Type B pancreatic cell (in vitro differentiated cells): ENCODE measurements at regions not wholly inside any gene's neighbourhood (a gene's known extent, or its start where the extent isn't known, plus 50 kb on each side); places are given as distances from the start of the nearest gene placed in this dataset.

Source experiments
- DNase-seq: peaks from one replicate; pipeline ENCODE4 v3.0.0; 2021; ENCODE audit warnings: mixed read lengths; ENCODE audit not compliant: unreplicated experiment; ENCODE audit errors: extremely low spot score
- H3K27ac Mint-ChIP-seq: 2 replicates; pipeline ENCODE4 v1.8.0; 2021; ENCODE audit warnings: mild to moderate bottlenecking, mixed read lengths
- H3K27me3 Mint-ChIP-seq: 2 replicates; pipeline ENCODE4 v1.8.0; 2021; ENCODE audit warnings: mixed read lengths
- H3K36me3 Mint-ChIP-seq: 2 replicates; pipeline ENCODE4 v1.8.0; 2021; ENCODE audit warnings: mixed read lengths
- H3K4me1 Mint-ChIP-seq: one replicate; pipeline ENCODE4 v1.8.0; 2021; ENCODE audit warnings: mixed read lengths; ENCODE audit not compliant: unreplicated experiment
- H3K4me3 Mint-ChIP-seq: 2 replicates; pipeline ENCODE4 v1.8.0; 2021; ENCODE audit warnings: mild to moderate bottlenecking, mixed read lengths
- H3K9me3 Mint-ChIP-seq: 2 replicates; pipeline ENCODE4 v1.8.0; 2021; ENCODE audit warnings: mixed read lengths
- TF ChIP-seq, protein P1 (sequence below): fragments of 200-600 bp; sonication (generic); conservative IDR thresholded peaks from 2 replicates; pipeline ENCODE4 v1.5.0; 2021; ENCODE audit warnings: antibody characterized with exemption, mild to moderate bottlenecking

DNA sequence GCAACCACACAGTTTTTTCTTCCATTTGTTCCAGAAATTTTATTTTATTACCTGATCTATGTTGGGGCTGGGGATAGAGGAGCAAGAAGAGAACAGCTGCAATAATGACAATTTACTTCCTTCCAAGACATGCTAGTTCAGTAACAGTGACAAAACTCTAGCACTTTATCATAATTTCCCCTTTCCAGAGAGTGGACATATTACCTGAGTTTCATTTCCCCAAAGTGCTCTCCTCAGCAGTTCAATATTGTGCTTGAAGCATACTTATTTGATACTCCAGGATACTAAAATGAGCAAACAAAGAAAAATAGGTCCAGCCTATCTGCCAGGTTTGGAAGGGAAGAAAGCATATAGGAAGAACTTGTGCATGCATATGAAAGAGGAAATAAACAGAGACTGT lies 157.7 kb downstream of the ID4 start:
- Mint-ChIP-seq H3K4me1 (no peaks in the 10 kb centered on the region), H3K9me3 (peaks cover 5% of the 10 kb centered on the region), H3K27ac (no peak overlapping the region), H3K27me3 (peaks cover 23% of the 10 kb centered on the region), H3K36me3 (peaks cover 3% of the 10 kb centered on the region), H3K4me3 (no peak overlapping the region)
- TF ChIP-seq, protein P1, sequence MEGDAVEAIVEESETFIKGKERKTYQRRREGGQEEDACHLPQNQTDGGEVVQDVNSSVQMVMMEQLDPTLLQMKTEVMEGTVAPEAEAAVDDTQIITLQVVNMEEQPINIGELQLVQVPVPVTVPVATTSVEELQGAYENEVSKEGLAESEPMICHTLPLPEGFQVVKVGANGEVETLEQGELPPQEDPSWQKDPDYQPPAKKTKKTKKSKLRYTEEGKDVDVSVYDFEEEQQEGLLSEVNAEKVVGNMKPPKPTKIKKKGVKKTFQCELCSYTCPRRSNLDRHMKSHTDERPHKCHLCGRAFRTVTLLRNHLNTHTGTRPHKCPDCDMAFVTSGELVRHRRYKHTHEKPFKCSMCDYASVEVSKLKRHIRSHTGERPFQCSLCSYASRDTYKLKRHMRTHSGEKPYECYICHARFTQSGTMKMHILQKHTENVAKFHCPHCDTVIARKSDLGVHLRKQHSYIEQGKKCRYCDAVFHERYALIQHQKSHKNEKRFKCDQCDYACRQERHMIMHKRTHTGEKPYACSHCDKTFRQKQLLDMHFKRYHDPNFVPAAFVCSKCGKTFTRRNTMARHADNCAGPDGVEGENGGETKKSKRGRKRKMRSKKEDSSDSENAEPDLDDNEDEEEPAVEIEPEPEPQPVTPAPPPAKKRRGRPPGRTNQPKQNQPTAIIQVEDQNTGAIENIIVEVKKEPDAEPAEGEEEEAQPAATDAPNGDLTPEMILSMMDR: no peak
- no peak for DNase-seq

DNA sequence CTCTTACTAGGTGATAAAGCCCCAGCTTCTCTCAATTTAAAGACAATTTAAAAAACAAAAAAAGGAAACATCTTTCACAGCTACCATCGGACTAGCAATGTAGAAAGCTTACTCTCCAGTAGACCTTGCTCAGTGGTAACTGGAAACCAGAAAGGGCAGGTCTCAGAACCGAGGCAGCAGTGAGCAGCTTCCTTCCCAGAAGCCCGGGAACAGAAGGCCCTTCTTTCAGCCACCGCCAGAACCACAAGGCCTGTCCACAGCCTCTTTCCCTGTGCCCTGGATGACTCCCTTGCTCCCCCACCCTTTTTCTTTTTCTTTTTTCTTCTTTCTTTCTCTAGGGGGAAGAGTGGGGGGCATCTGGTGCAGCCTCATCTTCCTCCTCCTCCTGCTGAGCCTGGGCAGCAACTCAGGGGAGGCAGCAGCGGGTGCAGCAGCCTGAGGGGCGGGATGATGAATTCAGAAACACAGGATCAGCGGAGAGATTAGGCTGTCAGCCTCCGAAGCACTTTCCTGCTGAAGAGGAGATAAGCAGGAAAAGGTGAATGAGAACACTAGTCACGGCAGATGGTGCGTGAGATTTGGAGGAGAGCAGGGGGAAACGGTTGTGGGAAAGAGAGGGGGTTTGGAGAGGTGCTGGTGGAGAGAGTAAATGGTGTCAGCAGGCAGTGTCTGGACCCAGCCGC lies 158.5 kb downstream of the ID4 start:
- no peak overlapping the region for H3K27ac Mint-ChIP-seq
- peaks cover 6% of the 10 kb centered on the region for H3K9me3 Mint-ChIP-seq
- TF ChIP-seq, protein P1: no peak
- H3K4me3 Mint-ChIP-seq: no peak overlapping the region
- H3K27me3 Mint-ChIP-seq: peaks cover 23% of the 10 kb centered on the region
- H3K36me3 Mint-ChIP-seq: peaks cover 4% of the 10 kb centered on the region
- no peaks in the 10 kb centered on the region for H3K4me1 Mint-ChIP-seq
- DNase-seq: no peak

DNA sequence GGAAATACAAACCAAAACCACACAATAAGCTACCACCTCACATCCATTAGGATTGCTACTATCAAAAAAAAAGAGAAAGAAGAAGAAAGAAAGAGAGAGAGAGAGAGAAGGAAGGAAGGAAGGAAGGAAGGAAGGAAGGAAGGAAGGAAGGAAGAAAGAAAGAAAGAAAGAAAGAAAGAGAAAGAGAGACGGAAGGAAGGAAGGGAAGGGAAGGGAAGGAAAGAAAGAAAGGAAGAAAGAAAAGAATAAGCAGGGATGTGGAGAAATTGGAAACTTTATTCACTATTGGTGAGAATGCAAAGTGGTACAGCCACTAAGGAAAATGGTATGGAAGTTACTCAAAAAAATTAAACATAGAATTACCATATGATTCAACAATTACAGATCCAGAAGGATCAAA lies 159.9 kb downstream of the ID4 start:
- Mint-ChIP-seq H3K4me1 (no peaks in the 10 kb centered on the region), H3K36me3 (peaks cover 4% of the 10 kb centered on the region), H3K27me3 (peaks cover 23% of the 10 kb centered on the region), H3K4me3 (no peak overlapping the region), H3K27ac (no peak overlapping the region), H3K9me3 (peaks cover 6% of the 10 kb centered on the region)
- TF ChIP-seq, protein P1: no peak
- no peak for DNase-seq

DNA sequence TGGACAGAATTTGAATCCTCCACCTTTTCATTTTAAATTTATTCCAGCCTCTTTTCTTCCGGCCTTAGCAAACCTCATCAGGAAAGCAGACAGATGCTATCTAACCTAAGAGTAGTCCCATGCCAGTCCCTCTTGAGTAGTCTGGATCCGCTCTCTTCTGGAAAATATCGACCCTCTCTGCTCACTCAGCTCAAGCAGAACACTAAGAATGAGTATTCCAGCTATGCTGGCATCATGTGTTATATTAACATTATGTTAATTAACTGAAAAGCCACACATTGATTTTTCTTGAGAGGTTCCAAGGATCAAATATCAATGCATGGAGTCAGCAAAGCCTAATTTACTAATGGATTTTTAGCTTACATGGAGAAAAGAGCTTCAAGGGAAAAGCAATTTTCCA lies 161.4 kb downstream of the ID4 start:
- H3K4me3 Mint-ChIP-seq: no peak overlapping the region
- H3K27me3 Mint-ChIP-seq: peaks cover 23% of the 10 kb centered on the region
- peaks cover 6% of the 10 kb centered on the region for H3K9me3 Mint-ChIP-seq
- peaks cover 4% of the 10 kb centered on the region for H3K36me3 Mint-ChIP-seq
- TF ChIP-seq, protein P1: no peak
- no peak overlapping the region for H3K27ac Mint-ChIP-seq
- no peaks in the 10 kb centered on the region for H3K4me1 Mint-ChIP-seq
- no peak for DNase-seq

DNA sequence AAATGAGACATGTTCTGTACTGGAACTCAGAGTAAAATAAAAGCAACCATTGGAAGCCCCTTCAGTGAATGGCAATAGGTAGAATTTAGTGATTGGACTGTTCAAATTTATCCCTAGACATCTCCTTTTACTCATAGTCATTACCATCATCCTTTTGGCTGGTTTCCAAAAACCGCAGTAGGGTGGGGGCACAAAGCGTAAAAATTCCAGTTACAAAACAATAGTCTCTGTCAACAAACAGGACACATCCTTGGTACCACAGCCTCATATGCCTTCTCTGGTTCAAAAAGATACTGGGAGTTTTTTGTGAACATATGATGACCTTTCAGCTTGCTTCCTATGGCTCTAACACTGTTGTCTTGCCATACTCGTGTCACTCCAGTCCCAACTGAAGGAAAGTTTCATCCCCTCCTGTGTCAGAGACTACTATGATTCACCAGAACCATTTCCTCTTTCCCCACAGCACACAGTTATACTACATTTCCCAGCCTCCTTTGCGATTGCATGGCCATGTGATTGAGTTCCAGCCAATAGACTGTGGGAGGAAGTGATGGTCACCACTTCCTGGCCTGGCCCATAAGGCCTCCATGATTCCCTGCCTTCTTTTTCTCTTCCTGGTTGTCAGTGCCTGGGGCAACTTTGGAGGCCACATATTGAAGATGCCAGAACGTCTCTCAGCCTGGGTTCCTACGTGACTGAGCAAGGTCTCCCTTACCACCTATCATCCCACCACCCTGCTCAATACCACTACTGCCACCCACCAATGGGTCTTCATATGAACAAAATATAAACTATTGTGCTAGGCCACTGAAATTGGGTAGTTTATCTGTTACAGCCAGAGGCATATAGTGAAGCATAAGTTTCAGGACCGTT lies 162.4 kb downstream of the ID4 start:
- Mint-ChIP-seq H3K9me3 (peaks cover 6% of the 10 kb centered on the region), H3K4me3 (no peak overlapping the region), H3K36me3 (peaks cover 4% of the 10 kb centered on the region), H3K4me1 (no peaks in the 10 kb centered on the region), H3K27ac (no peak overlapping the region), H3K27me3 (peaks cover 23% of the 10 kb centered on the region)
- DNase-seq: no peak
- TF ChIP-seq, protein P1: no peak
